ENCODE measurements at regions not wholly inside any gene's neighbourhood (a gene's known extent, or its start where the extent isn't known, plus 50 kb on each side); places are given as distances from the start of the nearest gene placed in this dataset.

- intact Hi-C loops (cut with DNase I; ENCODE audit: low total_unique reads): no loop called here
- H3K36me3 ChIP-seq: no peaks in the 10 kb centered on the region
These were observed 335.8 kb downstream of the PABPC4L start for GRCh38 chr4:133865612-133866327.

DNA sequence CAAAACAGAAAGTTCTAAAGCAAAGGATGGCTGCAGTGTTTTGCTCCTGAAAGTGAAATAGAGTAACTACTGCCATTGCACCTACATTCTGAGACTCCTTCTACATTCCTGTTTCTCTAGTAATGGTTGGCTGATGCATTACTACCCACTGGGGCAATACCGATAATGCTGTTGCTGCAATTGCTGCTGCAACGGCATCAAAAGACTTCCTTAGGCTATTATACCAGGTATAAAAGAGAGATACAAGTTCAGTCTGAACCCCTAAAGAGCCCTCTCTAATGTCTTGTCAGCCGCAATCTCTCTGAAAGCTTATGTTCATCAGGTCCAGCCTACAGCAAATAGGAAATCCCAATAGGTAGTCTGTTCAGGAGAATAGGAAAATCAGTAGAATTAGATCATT, 338.4 kb downstream of the PABPC4L start:
- H3K27me3 ChIP-seq: no peaks in the 10 kb centered on the region
- H3K9me3 ChIP-seq: no peaks in the 10 kb centered on the region
- no peaks in the 10 kb centered on the region for H3K4me1 ChIP-seq
- H3K4me3 ChIP-seq: no peak overlapping the region
- no peak overlapping the region for H3K27ac ChIP-seq
- intact Hi-C loops (cut with DNase I; ENCODE audit: low total_unique reads): no loop called here
- H3K36me3 ChIP-seq: no peaks in the 10 kb centered on the region
- TF ChIP-seq, protein P1, sequence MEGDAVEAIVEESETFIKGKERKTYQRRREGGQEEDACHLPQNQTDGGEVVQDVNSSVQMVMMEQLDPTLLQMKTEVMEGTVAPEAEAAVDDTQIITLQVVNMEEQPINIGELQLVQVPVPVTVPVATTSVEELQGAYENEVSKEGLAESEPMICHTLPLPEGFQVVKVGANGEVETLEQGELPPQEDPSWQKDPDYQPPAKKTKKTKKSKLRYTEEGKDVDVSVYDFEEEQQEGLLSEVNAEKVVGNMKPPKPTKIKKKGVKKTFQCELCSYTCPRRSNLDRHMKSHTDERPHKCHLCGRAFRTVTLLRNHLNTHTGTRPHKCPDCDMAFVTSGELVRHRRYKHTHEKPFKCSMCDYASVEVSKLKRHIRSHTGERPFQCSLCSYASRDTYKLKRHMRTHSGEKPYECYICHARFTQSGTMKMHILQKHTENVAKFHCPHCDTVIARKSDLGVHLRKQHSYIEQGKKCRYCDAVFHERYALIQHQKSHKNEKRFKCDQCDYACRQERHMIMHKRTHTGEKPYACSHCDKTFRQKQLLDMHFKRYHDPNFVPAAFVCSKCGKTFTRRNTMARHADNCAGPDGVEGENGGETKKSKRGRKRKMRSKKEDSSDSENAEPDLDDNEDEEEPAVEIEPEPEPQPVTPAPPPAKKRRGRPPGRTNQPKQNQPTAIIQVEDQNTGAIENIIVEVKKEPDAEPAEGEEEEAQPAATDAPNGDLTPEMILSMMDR (IDR thresholded peaks at IDR 0.05): no peak
- no peak for TF ChIP-seq POLR2A (IDR thresholded peaks at IDR 0.05)
- DNase-seq: no peak

More at GRCh38 chr4:133865612-133866327, 335.8 kb downstream of the PABPC4L start:
- DNase-seq: no peak
- no peaks in the 10 kb centered on the region for H3K4me1 ChIP-seq
- no peak overlapping the region for H3K4me3 ChIP-seq
- no peaks in the 10 kb centered on the region for H3K27me3 ChIP-seq
- TF ChIP-seq POLR2A (IDR thresholded peaks at IDR 0.05): no peak
- TF ChIP-seq, protein P1 (IDR thresholded peaks at IDR 0.05): no peak
- no peaks in the 10 kb centered on the region for H3K9me3 ChIP-seq
- H3K27ac ChIP-seq: no peak overlapping the region

GRCh38 chr4:133856731-133857355, 344.7 kb downstream of the PABPC4L start:
- H3K9me3 ChIP-seq: no peaks in the 10 kb centered on the region
- intact Hi-C loops (cut with DNase I; ENCODE audit: low total_unique reads): no loop called here
- TF ChIP-seq POLR2A (IDR thresholded peaks at IDR 0.05): no peak
- TF ChIP-seq, protein P1 (IDR thresholded peaks at IDR 0.05): no peak

GRCh38 chr4:133855001-133855400, 346.6 kb downstream of the PABPC4L start:
- Histone ChIP-seq H3K27ac (no peak overlapping the region), H3K36me3 (no peaks in the 10 kb centered on the region), H3K27me3 (no peaks in the 10 kb centered on the region), H3K4me1 (no peaks in the 10 kb centered on the region), H3K9me3 (no peaks in the 10 kb centered on the region), H3K4me3 (no peak overlapping the region)
- intact Hi-C loops (cut with DNase I; ENCODE audit: low total_unique reads): no loop called here
- TF ChIP-seq POLR2A (IDR thresholded peaks at IDR 0.05): no peak
- TF ChIP-seq, protein P1 (IDR thresholded peaks at IDR 0.05): no peak
- no peak for DNase-seq

More at GRCh38 chr4:133856731-133857355, 344.7 kb downstream of the PABPC4L start:
- H3K4me1 ChIP-seq: no peaks in the 10 kb centered on the region
- no peaks in the 10 kb centered on the region for H3K27me3 ChIP-seq
- H3K36me3 ChIP-seq: no peaks in the 10 kb centered on the region
- H3K27ac ChIP-seq: no peak overlapping the region
- H3K4me3 ChIP-seq: no peak overlapping the region
- no peak for DNase-seq

DNA sequence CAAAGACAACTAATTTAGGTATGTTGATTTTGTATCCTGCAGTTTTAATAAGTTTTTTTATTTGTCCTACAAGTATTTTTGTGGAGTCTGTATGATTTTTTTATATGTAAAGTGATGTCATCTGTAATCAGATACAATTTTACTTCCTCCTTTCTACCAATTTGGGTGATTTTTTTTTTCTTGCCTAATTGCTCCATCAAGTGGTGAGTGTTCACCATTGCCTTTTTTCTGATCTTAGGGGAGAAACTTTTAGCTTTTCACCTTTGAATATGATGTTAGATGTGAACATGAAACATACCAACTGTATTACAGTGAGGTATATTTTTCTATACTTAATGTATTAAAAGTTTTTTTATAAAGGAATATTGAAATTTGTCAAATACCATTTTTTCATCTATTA, 362.3 kb downstream of the PABPC4L start:
- H3K9me3 ChIP-seq: peaks cover 0 to 8% of the 10 kb centered on the region in 2 donors
- TF ChIP-seq, protein P1 (IDR thresholded peaks at IDR 0.05): no peak
- TF ChIP-seq POLR2A (IDR thresholded peaks at IDR 0.05): no peak
- no peaks in the 10 kb centered on the region for H3K27me3 ChIP-seq
- H3K4me3 ChIP-seq: no peak overlapping the region
- H3K36me3 ChIP-seq: no peaks in the 10 kb centered on the region
- no peaks in the 10 kb centered on the region for H3K4me1 ChIP-seq
- DNase-seq: no peak
- intact Hi-C loops (cut with DNase I; ENCODE audit: low total_unique reads): no loop called here
- H3K27ac ChIP-seq: no peak overlapping the region

Data from uterus (tissue), 3 donors.